Activated CD8-positive, alpha-beta T cell treated with anti-CD3 and anti-CD28 coated beads for 36 hours (primary cell): ENCODE measurements at regions not wholly inside any gene's neighbourhood (a gene's known extent, or its start where the extent isn't known, plus 50 kb on each side); places are given as distances from the start of the nearest gene placed in this dataset.
A peak's percentile ranks its signal among the peaks of the same experiment; 100 is the strongest.

Experiments
- ATAC-seq: fragments of 200-7000 bp; cut with Tn5 transposase; one replicate; pipeline ENCODE4 v1.10.0; 2021; ENCODE audit warnings: mild to moderate bottlenecking, moderate library complexity
- CTCF ChIA-PET: fragments of 350-600 bp; sonication (Branson Sonifier 250); formaldehyde crosslinking; loops from one replicate; lab custom pipeline; 2021; ENCODE audit warnings: antibody characterized with exemption; lab: Charles Lee
- POLR2A ChIA-PET: fragments of 350-600 bp; sonication (Branson Sonifier 250); formaldehyde crosslinking; loops from one replicate; lab custom pipeline; 2021; ENCODE audit warnings: antibody characterized with exemption; lab: Charles Lee
- DNase-seq: peaks from one replicate; pipeline ENCODE4 v3.0.0-alpha.2; 2020
- H3K27ac Mint-ChIP-seq: one replicate; pipeline ENCODE4 v1.8.0; 2021; ENCODE audit warnings: mild to moderate bottlenecking, mixed read lengths
- H3K27me3 Mint-ChIP-seq: one replicate; pipeline ENCODE4 v1.8.0; 2021; ENCODE audit warnings: mixed read lengths
- H3K36me3 Mint-ChIP-seq: one replicate; pipeline ENCODE4 v1.8.0; 2021; ENCODE audit warnings: low read depth, mixed read lengths
- H3K4me1 Mint-ChIP-seq: one replicate; pipeline ENCODE4 v1.8.0; 2021; ENCODE audit warnings: low read depth, mixed read lengths
- H3K4me3 Mint-ChIP-seq: one replicate; pipeline ENCODE4 v1.8.0; 2021; ENCODE audit warnings: mild to moderate bottlenecking, moderate library complexity, mixed read lengths
- H3K9me3 Mint-ChIP-seq: one replicate; pipeline ENCODE4 v1.8.0; 2021; ENCODE audit warnings: mixed read lengths
- intact Hi-C: fragments of 100-400 bp; cut with micrococcal nuclease; formaldehyde crosslinking; loops from one replicate; pipeline ENCODE4 v1.10.0; 2022
- TF ChIP-seq, protein P1 (sequence below): fragments of 200-600 bp; IDR thresholded peaks from one replicate; pipeline ENCODE4 v1.8.0; 2022; ENCODE audit warnings: antibody characterized with exemption, mild to moderate bottlenecking

DNA sequence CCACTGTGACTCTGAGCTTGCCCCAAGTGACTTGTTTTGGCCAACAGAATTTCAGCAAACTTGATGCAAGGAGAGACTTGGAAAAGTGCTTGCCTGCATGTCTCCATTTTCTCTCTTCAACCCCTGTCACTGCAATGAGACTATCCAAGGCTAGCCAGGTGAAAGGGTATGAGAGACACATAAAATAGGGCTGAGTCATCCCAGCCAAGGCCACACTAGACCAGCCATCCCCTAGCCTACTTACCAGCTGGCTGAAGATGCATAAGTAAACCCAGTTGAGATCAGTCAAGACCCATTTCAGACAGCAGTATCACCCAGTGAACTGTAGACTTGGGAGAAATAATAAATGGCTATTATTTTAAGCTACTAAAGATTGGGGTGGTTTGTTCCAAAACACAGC is 52.9 kb upstream of the VLDLR start:
- Mint-ChIP-seq H3K4me1 (no peaks in the 10 kb centered on the region), H3K27ac (no peak overlapping the region), H3K4me3 (no peak overlapping the region), H3K9me3 (no peaks in the 10 kb centered on the region), H3K27me3 (peaks cover 9% of the 10 kb centered on the region), H3K36me3 (no peaks in the 10 kb centered on the region)
- ATAC-seq = no peak
- TF ChIP-seq, protein P1, sequence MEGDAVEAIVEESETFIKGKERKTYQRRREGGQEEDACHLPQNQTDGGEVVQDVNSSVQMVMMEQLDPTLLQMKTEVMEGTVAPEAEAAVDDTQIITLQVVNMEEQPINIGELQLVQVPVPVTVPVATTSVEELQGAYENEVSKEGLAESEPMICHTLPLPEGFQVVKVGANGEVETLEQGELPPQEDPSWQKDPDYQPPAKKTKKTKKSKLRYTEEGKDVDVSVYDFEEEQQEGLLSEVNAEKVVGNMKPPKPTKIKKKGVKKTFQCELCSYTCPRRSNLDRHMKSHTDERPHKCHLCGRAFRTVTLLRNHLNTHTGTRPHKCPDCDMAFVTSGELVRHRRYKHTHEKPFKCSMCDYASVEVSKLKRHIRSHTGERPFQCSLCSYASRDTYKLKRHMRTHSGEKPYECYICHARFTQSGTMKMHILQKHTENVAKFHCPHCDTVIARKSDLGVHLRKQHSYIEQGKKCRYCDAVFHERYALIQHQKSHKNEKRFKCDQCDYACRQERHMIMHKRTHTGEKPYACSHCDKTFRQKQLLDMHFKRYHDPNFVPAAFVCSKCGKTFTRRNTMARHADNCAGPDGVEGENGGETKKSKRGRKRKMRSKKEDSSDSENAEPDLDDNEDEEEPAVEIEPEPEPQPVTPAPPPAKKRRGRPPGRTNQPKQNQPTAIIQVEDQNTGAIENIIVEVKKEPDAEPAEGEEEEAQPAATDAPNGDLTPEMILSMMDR = no peak
- intact Hi-C loops = no loop called here
- DNase-seq = no peak
- CTCF ChIA-PET = no interaction called here
- POLR2A ChIA-PET = no interaction called here

DNA sequence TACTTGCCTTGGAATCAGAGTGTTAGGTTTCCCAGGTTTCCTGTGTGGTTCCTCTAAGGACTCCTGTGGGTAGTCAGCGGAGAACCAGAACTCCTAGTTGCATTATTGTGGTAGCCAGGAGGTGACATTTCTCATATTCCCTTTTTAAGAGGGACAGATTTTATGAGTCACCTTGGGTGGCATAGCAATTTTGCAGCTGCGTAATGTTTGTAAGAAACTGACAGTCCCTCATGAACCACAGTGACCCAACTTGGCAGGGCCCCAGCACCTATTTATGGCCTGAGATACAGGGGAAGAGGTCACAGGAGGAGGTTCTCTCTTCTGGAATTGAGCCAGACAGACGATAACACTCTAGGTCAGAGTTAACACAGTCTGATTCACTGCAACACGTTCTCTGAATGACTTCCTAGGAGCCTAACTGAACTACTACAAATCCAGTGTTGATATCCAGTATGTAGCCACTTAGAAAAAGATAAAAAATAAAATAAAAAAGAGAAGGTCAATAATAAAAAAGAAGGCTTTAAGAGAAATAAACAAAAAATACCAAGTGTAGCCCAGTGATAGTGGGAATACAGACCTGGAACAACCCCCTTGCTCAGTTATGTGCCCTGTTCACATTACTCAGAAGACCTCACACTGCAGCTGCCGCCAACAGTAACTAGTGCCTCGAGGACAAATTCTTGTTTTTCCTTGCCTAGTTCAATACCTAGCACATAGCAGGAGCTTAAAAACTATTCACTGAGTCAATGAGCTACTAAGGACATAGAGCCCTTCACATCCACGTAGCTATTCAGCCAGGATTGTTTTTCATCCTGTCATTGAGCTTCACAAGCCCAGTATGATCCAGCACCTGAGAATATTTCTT is 50.7 kb upstream of the VLDLR start:
- no peaks in the 10 kb centered on the region for H3K9me3 Mint-ChIP-seq
- ChIA-PET CTCF (no interaction called here), POLR2A (no interaction called here)
- peaks cover 12% of the 10 kb centered on the region for H3K27me3 Mint-ChIP-seq
- DNase-seq = peak; percentile 67
- no peaks in the 10 kb centered on the region for H3K36me3 Mint-ChIP-seq
- H3K27ac Mint-ChIP-seq = no peak overlapping the region
- intact Hi-C loops = no loop called here
- ATAC-seq = peak; percentile 87
- H3K4me3 Mint-ChIP-seq = no peak overlapping the region
- H3K4me1 Mint-ChIP-seq = no peaks in the 10 kb centered on the region
- TF ChIP-seq, protein P1 = no peak
